Lung microvascular endothelial cell (primary cell): ENCODE measurements at regions not wholly inside any gene's neighbourhood (a gene's known extent, or its start where the extent isn't known, plus 50 kb on each side); places are given as distances from the start of the nearest gene placed in this dataset.

Experiments used
- DNase-seq, 2 donors: peaks; one replicate each; pipeline versions ENCODE4 v3.0.0 to v3.0.0-alpha.2; 2010; ENCODE audit warnings: low read depth in 2 of 2

DNA sequence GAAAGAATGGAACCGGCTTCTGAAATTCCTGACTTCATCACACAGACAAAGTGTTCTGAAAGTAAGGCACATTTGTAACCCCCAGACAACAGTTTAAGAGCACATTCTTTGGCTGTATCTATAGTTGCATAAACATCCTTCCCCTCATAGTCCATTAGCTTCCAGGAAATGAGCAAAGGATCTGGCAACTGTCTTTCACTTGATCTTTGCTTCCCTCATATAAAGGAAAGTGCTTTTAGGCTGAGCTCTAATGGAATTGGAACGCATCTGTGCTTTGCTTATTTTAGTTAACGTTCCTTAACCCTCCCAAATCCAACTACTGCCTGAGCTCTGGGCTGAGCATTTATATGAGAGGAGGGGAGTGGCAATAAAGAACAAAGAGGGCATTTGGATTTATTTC is 76.9 kb upstream of the API5 start:
- DNase-seq, result no peak

DNA sequence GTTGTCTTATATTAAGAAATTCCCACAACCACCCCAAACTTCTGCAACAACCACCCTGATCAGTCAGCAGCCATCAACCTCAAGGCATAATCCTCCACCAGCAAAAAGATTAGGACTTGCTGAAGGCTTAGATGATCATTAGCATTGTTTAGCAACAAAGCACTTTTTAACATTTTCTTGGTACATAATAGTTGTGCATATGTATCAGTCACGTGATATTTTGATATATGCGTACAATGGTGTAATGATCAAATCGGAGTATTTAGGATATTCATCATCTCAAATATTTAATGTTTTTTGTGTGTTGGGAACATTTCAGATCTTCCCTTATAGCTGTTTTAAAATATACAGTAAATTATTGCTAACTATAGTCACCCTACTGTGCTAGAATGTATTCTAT is 73.5 kb upstream of the API5 start:
- DNase-seq, result no peak

DNA sequence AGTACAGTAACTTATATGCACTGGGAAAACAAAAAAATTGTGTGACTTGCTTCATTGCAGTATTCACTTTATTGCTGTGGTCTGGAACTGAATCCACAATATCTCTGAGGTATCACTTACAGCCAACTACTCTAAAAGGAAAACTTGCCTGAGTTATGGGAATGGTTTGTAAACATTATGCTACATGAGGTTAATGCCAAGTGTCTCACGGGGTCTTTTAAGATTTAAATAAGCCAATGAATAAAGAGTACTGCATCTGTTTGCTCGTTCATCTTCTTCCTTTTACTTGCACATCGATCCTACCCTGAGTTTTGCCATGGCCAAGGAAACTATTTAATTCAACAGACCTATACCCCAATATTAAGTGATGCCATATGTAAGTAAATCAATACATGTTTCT is 72.0 kb upstream of the API5 start:
- DNase-seq, result no peak

GRCh38 chr11:43242401-43242800 is 69.4 kb upstream of the API5 start:
- no peak for DNase-seq

GRCh38 chr11:43243927-43244326 is 67.9 kb upstream of the API5 start:
- DNase-seq, result no peak

DNA sequence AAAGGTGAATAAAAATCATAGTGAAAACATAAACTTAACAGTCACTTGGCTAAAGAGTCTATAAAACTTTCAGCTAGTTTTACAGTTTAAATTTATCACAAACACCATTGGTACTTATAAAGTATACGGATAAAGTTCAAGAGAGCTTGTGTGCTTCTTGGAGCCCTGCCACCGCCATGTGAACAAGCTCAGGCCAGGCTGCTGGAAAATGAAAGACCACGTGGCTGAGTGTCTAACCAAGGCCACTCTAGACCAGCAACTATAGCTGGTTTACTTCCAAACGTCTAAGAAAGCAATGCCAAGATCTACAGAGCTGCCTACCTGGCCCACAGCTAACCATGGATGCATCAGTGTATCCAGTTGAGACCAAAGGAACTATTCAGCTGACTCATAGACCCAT is 66.3 kb upstream of the API5 start:
- no peak for DNase-seq

DNA sequence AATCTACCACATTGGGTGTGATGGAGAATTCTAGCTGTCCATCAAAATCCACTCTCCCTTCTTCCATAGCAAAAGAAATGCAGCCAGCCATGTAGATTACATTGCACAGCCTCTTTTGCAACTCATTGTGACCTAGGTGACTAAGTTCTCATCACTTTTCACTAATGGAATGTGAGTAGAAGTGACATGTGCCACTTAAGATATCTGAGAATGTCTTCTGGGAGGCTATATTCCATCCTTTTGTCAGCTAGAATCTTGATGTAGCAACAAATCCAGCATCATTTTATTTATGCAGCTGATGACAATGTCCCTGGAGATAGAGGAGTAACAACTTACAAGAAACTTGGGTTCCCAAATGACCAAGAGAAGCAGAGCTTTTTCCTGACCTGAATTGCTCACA is 61.5 kb upstream of the API5 start:
- DNase-seq, result no peak

DNA sequence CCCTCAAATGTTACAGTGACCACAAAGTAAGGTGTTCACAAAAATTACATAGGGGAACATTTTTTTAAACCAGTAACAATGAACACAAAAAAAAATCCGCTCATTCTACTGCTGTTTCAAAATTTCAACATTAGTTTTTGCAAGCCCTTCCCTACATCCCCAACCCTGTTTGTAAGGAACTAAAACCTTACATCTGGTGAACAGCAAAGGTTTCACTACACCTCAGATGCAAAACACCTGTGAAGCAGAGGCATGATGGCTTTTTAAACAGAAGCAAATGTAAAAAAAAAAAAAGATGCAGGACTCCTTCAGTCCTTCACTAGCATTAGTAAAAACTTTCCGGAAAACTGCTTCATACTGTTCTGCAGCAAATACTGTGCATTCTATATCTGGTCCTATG is 50.0 kb upstream of the API5 start:
- DNase-seq, result no peak
